T-helper 2 cell treated with Interferon-gamma antibody and Interleukin-4, amounts not matched to agents 5 μg/mL and 100 μg/mL, for 36 hours (primary cell): ENCODE measurements at regions not wholly inside any gene's neighbourhood (a gene's known extent, or its start where the extent isn't known, plus 50 kb on each side); places are given as distances from the start of the nearest gene placed in this dataset.

ENCODE experiments used
- DNase-seq: peaks from one replicate; pipeline ENCODE4 v3.0.0; 2021; ENCODE audit warnings: low spot score
- H3K27ac Mint-ChIP-seq: one replicate; pipeline ENCODE4 v1.8.0; 2021; ENCODE audit warnings: mild to moderate bottlenecking, mixed read lengths
- H3K27me3 Mint-ChIP-seq: one replicate; pipeline ENCODE4 v1.8.0; 2021; ENCODE audit warnings: low read depth, mixed read lengths
- H3K36me3 Mint-ChIP-seq: one replicate; pipeline ENCODE4 v1.8.0; 2021; ENCODE audit warnings: low read depth, mixed read lengths
- H3K4me1 Mint-ChIP-seq: one replicate; pipeline ENCODE4 v1.8.0; 2021; ENCODE audit warnings: low read depth, mixed read lengths
- H3K4me3 Mint-ChIP-seq: one replicate; pipeline ENCODE4 v1.8.0; 2022; ENCODE audit warnings: mild to moderate bottlenecking, moderate library complexity, mixed read lengths
- H3K9me3 Mint-ChIP-seq: one replicate; pipeline ENCODE4 v1.8.0; 2021; ENCODE audit warnings: mixed read lengths

GRCh38 chr3:81898336-81898735, 136.9 kb upstream of the GBE1 start:
- Mint-ChIP-seq H3K36me3 (no peaks in the 10 kb centered on the region), H3K9me3 (no peaks in the 10 kb centered on the region), H3K27ac (no peak overlapping the region), H3K4me1 (no peaks in the 10 kb centered on the region), H3K4me3 (no peak overlapping the region), H3K27me3 (no peaks in the 10 kb centered on the region)
- no peak for DNase-seq

GRCh38 chr3:81894598-81894997, 133.2 kb upstream of the GBE1 start:
- H3K4me1 Mint-ChIP-seq: no peaks in the 10 kb centered on the region
- no peaks in the 10 kb centered on the region for H3K36me3 Mint-ChIP-seq
- no peak overlapping the region for H3K27ac Mint-ChIP-seq
- H3K27me3 Mint-ChIP-seq: no peaks in the 10 kb centered on the region
- H3K4me3 Mint-ChIP-seq: no peak overlapping the region
- DNase-seq: no peak
- no peaks in the 10 kb centered on the region for H3K9me3 Mint-ChIP-seq

GRCh38 chr3:81891055-81891895, 129.8 kb upstream of the GBE1 start:
- no peaks in the 10 kb centered on the region for H3K36me3 Mint-ChIP-seq
- H3K4me1 Mint-ChIP-seq: no peaks in the 10 kb centered on the region
- H3K27me3 Mint-ChIP-seq: no peaks in the 10 kb centered on the region
- no peak for DNase-seq
- H3K4me3 Mint-ChIP-seq: no peak overlapping the region
- no peak overlapping the region for H3K27ac Mint-ChIP-seq
- H3K9me3 Mint-ChIP-seq: no peaks in the 10 kb centered on the region

- no peaks in the 10 kb centered on the region for H3K27me3 Mint-ChIP-seq
- no peak overlapping the region for H3K4me3 Mint-ChIP-seq
- no peak overlapping the region for H3K27ac Mint-ChIP-seq
- H3K4me1 Mint-ChIP-seq: no peaks in the 10 kb centered on the region
- H3K36me3 Mint-ChIP-seq: no peaks in the 10 kb centered on the region
- no peaks in the 10 kb centered on the region for H3K9me3 Mint-ChIP-seq
- no peak for DNase-seq
Measured at GRCh38 chr3:81888914-81889557, 127.6 kb upstream of the GBE1 start.

- Mint-ChIP-seq H3K4me1 (no peaks in the 10 kb centered on the region), H3K27ac (no peak overlapping the region), H3K9me3 (no peaks in the 10 kb centered on the region), H3K36me3 (no peaks in the 10 kb centered on the region), H3K27me3 (no peaks in the 10 kb centered on the region), H3K4me3 (no peak overlapping the region)
- no peak for DNase-seq
Measured at GRCh38 chr3:81887448-81887847, 126.0 kb upstream of the GBE1 start.

- Mint-ChIP-seq H3K27me3 (no peaks in the 10 kb centered on the region), H3K27ac (no peak overlapping the region), H3K36me3 (no peaks in the 10 kb centered on the region), H3K9me3 (no peaks in the 10 kb centered on the region), H3K4me1 (no peaks in the 10 kb centered on the region), H3K4me3 (no peak overlapping the region)
- no peak for DNase-seq
Measured at GRCh38 chr3:81886081-81886480, 124.6 kb upstream of the GBE1 start.

- Mint-ChIP-seq H3K4me1 (no peaks in the 10 kb centered on the region), H3K36me3 (no peaks in the 10 kb centered on the region), H3K27me3 (no peaks in the 10 kb centered on the region), H3K4me3 (no peak overlapping the region), H3K9me3 (no peaks in the 10 kb centered on the region), H3K27ac (no peak overlapping the region)
- DNase-seq: no peak
Measured at GRCh38 chr3:81884791-81885190, 123.3 kb upstream of the GBE1 start.

GRCh38 chr3:81876826-81877225, 115.4 kb upstream of the GBE1 start:
- Mint-ChIP-seq H3K9me3 (peaks cover 3% of the 10 kb centered on the region), H3K27me3 (no peaks in the 10 kb centered on the region), H3K27ac (no peak overlapping the region), H3K4me3 (no peak overlapping the region), H3K36me3 (no peaks in the 10 kb centered on the region), H3K4me1 (no peaks in the 10 kb centered on the region)
- no peak for DNase-seq

GRCh38 chr3:81874738-81875137, 113.3 kb upstream of the GBE1 start:
- Mint-ChIP-seq H3K36me3 (no peaks in the 10 kb centered on the region), H3K27ac (no peak overlapping the region), H3K4me3 (no peak overlapping the region), H3K9me3 (peaks cover 3% of the 10 kb centered on the region), H3K27me3 (no peaks in the 10 kb centered on the region), H3K4me1 (no peaks in the 10 kb centered on the region)
- DNase-seq: no peak

- Mint-ChIP-seq H3K27ac (no peak overlapping the region), H3K9me3 (peaks cover under 1% of the 10 kb centered on the region), H3K4me3 (no peak overlapping the region), H3K36me3 (no peaks in the 10 kb centered on the region), H3K4me1 (no peaks in the 10 kb centered on the region), H3K27me3 (no peaks in the 10 kb centered on the region)
- DNase-seq: no peak
Measured at GRCh38 chr3:81872566-81872965, 111.1 kb upstream of the GBE1 start.

GRCh38 chr3:81871358-81872155, 110.1 kb upstream of the GBE1 start:
- H3K9me3 Mint-ChIP-seq: no peaks in the 10 kb centered on the region
- no peak overlapping the region for H3K4me3 Mint-ChIP-seq
- no peak overlapping the region for H3K27ac Mint-ChIP-seq
- DNase-seq: no peak
- no peaks in the 10 kb centered on the region for H3K36me3 Mint-ChIP-seq
- H3K27me3 Mint-ChIP-seq: no peaks in the 10 kb centered on the region
- H3K4me1 Mint-ChIP-seq: no peaks in the 10 kb centered on the region

- Mint-ChIP-seq H3K27me3 (no peaks in the 10 kb centered on the region), H3K4me3 (no peak overlapping the region), H3K9me3 (no peaks in the 10 kb centered on the region), H3K36me3 (no peaks in the 10 kb centered on the region), H3K27ac (no peak overlapping the region), H3K4me1 (no peaks in the 10 kb centered on the region)
- DNase-seq: no peak
Measured at GRCh38 chr3:81869382-81869781, 107.9 kb upstream of the GBE1 start.

GRCh38 chr3:81868597-81868996, 107.2 kb upstream of the GBE1 start:
- no peak for DNase-seq
- peaks cover 3% of the 10 kb centered on the region for H3K4me1 Mint-ChIP-seq
- no peaks in the 10 kb centered on the region for H3K9me3 Mint-ChIP-seq
- no peak overlapping the region for H3K27ac Mint-ChIP-seq
- no peak overlapping the region for H3K4me3 Mint-ChIP-seq
- H3K36me3 Mint-ChIP-seq: no peaks in the 10 kb centered on the region
- no peaks in the 10 kb centered on the region for H3K27me3 Mint-ChIP-seq

GRCh38 chr3:81867875-81868274, 106.4 kb upstream of the GBE1 start:
- H3K27me3 Mint-ChIP-seq: no peaks in the 10 kb centered on the region
- H3K4me3 Mint-ChIP-seq: no peak overlapping the region
- DNase-seq: no peak
- no peak overlapping the region for H3K27ac Mint-ChIP-seq
- peaks cover 4% of the 10 kb centered on the region for H3K4me1 Mint-ChIP-seq
- H3K36me3 Mint-ChIP-seq: no peaks in the 10 kb centered on the region
- no peaks in the 10 kb centered on the region for H3K9me3 Mint-ChIP-seq
